OCI-LY3 (cell line): ENCODE measurements at regions not wholly inside any gene's neighbourhood (a gene's known extent, or its start where the extent isn't known, plus 50 kb on each side); places are given as distances from the start of the nearest gene placed in this dataset.

ENCODE experiments used
- H2AFZ ChIP-seq: fragments of 200-600, 300-600 bp; shearing (Covaris generic); 2 replicates; pipeline ENCODE4 v1.6.0; 2014; ENCODE audit warnings: antibody characterized with exemption, low read depth, low read length
- H3K27ac ChIP-seq: fragments of 200-600, 300-600 bp; sonication (generic); 2 replicates; pipeline ENCODE4 v1.5.1; 2014; ENCODE audit warnings: mild to moderate bottlenecking, low read length, moderate library complexity, mixed read lengths
- H3K27me3 ChIP-seq: fragments of 200-600, 300-600 bp; sonication (generic); 2 replicates; pipeline ENCODE4 v1.6.1; 2014; ENCODE audit warnings: low read depth, low read length, mixed read lengths
- H3K36me3 ChIP-seq: fragments of 200-600, 300-600 bp; sonication (generic); replicated peaks from 2 replicates; pipeline ENCODE3; 2014; ENCODE audit warnings: low read depth, low read length, mixed read lengths
- H3K4me1 ChIP-seq: fragments of 300-600, 200-600 bp; sonication (generic); 2 replicates; pipeline ENCODE4 v1.6.1; 2014; ENCODE audit warnings: low read length, mixed read lengths
- H3K4me2 ChIP-seq: fragments of 200-600, 300-600 bp; sonication (generic); 2 replicates; pipeline ENCODE4 v1.6.1; 2014; ENCODE audit warnings: low read length, mixed read lengths
- H3K4me3 ChIP-seq: fragments of 300-600, 200-600 bp; sonication (generic); 2 replicates; pipeline ENCODE4 v1.5.1; 2014; ENCODE audit warnings: antibody characterized with exemption, mild to moderate bottlenecking, low read length, moderate library complexity
- H3K79me2 ChIP-seq: fragments of 300-600, 200-600 bp; shearing (Covaris generic); 2 replicates; pipeline ENCODE4 v1.6.1; 2014; ENCODE audit warnings: mild to moderate bottlenecking, low read length, mixed read lengths
- H3K9ac ChIP-seq: fragments of 300-600, 200-600 bp; shearing (Covaris generic); 2 replicates; pipeline ENCODE4 v1.6.0; 2014; ENCODE audit warnings: mild to moderate bottlenecking, low read length, moderate library complexity
- H3K9me3 ChIP-seq: fragments of 200-600, 300-600 bp; shearing (Covaris generic); 2 replicates; pipeline ENCODE4 v1.6.1; 2014; ENCODE audit warnings: low read length, mixed read lengths; ENCODE audit not compliant: insufficient read depth
- H4K20me1 ChIP-seq: fragments of 200-600, 300-600 bp; sonication (generic); 2 replicates; pipeline ENCODE4 v1.6.1; 2016; ENCODE audit warnings: low read length, mixed read lengths; ENCODE audit not compliant: insufficient read depth
- EZH2phosphoT487 ChIP-seq: fragments of 200-600 bp; shearing (Covaris generic); IDR thresholded peaks from 2 replicates; pipeline ENCODE4 v1.6.1; 2018; ENCODE audit warnings: antibody characterized with exemption, mixed run types, low read depth
- TF ChIP-seq, protein P1 (sequence below): fragments of 200-600, 300-600 bp; sonication (generic); IDR thresholded peaks from 2 replicates; pipeline ENCODE4 v1.5.1; 2014; ENCODE audit warnings: antibody characterized with exemption, low read length, low read depth

DNA sequence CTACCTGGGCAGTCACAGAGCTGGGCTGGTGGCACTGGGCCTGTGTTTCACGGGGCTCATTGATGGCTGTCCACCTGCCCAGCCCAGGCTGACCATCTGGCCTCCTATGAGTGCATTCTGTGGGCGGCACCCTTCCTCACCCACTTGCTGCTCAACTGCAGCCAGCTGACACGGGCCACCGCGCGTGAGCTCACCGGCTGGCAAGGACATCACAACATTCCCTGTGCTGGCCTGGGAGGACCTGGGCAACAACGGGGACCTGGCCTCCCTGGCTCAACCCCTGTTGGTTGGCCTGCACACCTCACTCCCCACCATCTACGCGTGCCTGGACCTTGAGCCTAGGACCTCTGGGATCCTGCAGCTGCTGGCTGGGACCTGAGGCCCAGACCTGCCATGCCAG, 98.2 kb upstream of the DTNA start:
- H3K27ac ChIP-seq = no peak overlapping the region
- no peak overlapping the region for H2AFZ ChIP-seq
- H3K9ac ChIP-seq = no peak overlapping the region
- H3K4me1 ChIP-seq = no peaks in the 10 kb centered on the region
- no peaks in the 10 kb centered on the region for H3K79me2 ChIP-seq
- H3K9me3 ChIP-seq = no peaks in the 10 kb centered on the region
- no peaks in the 10 kb centered on the region for H4K20me1 ChIP-seq
- no peak for TF ChIP-seq EZH2phosphoT487
- no peak overlapping the region for H3K4me3 ChIP-seq
- H3K36me3 ChIP-seq = no peaks in the 10 kb centered on the region
- no peak overlapping the region for H3K4me2 ChIP-seq
- H3K27me3 ChIP-seq = no peaks in the 10 kb centered on the region

DNA sequence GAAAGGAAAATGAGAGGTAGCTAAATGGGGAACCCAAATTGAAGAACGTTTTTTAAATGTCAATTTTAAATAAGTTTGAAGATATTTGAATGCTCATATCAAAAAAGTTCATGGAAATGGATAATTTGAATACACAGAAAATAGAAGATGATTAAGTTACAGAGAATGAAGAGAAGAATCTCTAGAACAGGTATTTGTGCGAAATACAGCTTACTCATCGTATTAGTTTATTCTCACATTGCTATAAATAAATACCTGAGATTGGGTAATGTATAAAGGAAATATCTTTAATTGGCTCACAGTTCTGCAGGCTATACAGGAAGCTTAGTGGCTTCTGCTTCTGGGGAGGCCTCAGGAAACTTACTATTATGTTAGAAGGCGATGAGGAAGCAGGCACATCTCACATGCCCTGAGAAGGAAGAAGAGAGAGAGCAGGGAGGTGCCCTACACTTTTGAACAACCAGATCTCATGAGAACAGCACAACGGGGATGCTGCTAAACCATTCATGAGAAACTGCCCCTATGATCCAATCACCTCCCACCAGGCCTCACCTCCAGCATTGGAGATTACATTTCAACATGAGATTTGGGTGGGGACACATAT, 89.7 kb upstream of the DTNA start:
- TF ChIP-seq, protein P1, sequence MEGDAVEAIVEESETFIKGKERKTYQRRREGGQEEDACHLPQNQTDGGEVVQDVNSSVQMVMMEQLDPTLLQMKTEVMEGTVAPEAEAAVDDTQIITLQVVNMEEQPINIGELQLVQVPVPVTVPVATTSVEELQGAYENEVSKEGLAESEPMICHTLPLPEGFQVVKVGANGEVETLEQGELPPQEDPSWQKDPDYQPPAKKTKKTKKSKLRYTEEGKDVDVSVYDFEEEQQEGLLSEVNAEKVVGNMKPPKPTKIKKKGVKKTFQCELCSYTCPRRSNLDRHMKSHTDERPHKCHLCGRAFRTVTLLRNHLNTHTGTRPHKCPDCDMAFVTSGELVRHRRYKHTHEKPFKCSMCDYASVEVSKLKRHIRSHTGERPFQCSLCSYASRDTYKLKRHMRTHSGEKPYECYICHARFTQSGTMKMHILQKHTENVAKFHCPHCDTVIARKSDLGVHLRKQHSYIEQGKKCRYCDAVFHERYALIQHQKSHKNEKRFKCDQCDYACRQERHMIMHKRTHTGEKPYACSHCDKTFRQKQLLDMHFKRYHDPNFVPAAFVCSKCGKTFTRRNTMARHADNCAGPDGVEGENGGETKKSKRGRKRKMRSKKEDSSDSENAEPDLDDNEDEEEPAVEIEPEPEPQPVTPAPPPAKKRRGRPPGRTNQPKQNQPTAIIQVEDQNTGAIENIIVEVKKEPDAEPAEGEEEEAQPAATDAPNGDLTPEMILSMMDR = no peak
- no peak for TF ChIP-seq EZH2phosphoT487
- Histone ChIP-seq H4K20me1 (no peaks in the 10 kb centered on the region), H3K4me2 (no peak overlapping the region), H3K27me3 (no peaks in the 10 kb centered on the region), H2AFZ (no peak overlapping the region), H3K4me1 (no peaks in the 10 kb centered on the region), H3K79me2 (no peaks in the 10 kb centered on the region), H3K27ac (no peak overlapping the region), H3K9me3 (peaks cover 11% of the 10 kb centered on the region; the same call in 1 of the 2 replicates), H3K36me3 (no peaks in the 10 kb centered on the region), H3K4me3 (no peak overlapping the region), H3K9ac (no peak overlapping the region)

GRCh38 chr18:34623557-34623956, 86.5 kb upstream of the DTNA start:
- Histone ChIP-seq H3K9me3 (peaks cover 11% of the 10 kb centered on the region; the same call in 1 of the 2 replicates), H3K4me1 (no peaks in the 10 kb centered on the region), H4K20me1 (no peaks in the 10 kb centered on the region), H2AFZ (no peak overlapping the region), H3K27ac (no peak overlapping the region), H3K9ac (no peak overlapping the region), H3K36me3 (no peaks in the 10 kb centered on the region), H3K4me3 (no peak overlapping the region), H3K79me2 (no peaks in the 10 kb centered on the region), H3K27me3 (no peaks in the 10 kb centered on the region), H3K4me2 (no peak overlapping the region)
- TF ChIP-seq, protein P1 = no peak
- TF ChIP-seq EZH2phosphoT487 = no peak

GRCh38 chr18:34624551-34624950, 85.5 kb upstream of the DTNA start:
- no peak overlapping the region for H2AFZ ChIP-seq
- TF ChIP-seq EZH2phosphoT487 = no peak
- TF ChIP-seq, protein P1 = no peak
- no peak overlapping the region for H3K4me2 ChIP-seq

More at GRCh38 chr18:34624551-34624950, 85.5 kb upstream of the DTNA start:
- Histone ChIP-seq H3K27ac (no peak overlapping the region), H3K9me3 (peaks cover 9% of the 10 kb centered on the region; the same call in 1 of the 2 replicates), H3K79me2 (no peaks in the 10 kb centered on the region), H3K9ac (no peak overlapping the region), H4K20me1 (no peaks in the 10 kb centered on the region), H3K4me1 (no peaks in the 10 kb centered on the region), H3K36me3 (no peaks in the 10 kb centered on the region), H3K27me3 (no peaks in the 10 kb centered on the region), H3K4me3 (no peak overlapping the region)
